Transverse colon (tissue), 4 donors: ENCODE measurements at regions not wholly inside any gene's neighbourhood (a gene's known extent, or its start where the extent isn't known, plus 50 kb on each side); places are given as distances from the start of the nearest gene placed in this dataset.

ENCODE experiments used
- DNase-seq: peaks from one replicate; pipeline ENCODE4 v3.0.0-alpha.2; 2019
- H3K27ac ChIP-seq, 4 donors: fragments of 200-600 bp; sonication (generic); 2 replicates each; pipeline ENCODE4 v1.5.1; 2016 to 2018; ENCODE audit warnings: inconsistent platforms in 4 of 4
- H3K27me3 ChIP-seq: fragments of 200-600 bp; sonication (generic); 2 replicates; pipeline ENCODE4 v1.5.1; 2017; ENCODE audit warnings: inconsistent platforms
- H3K36me3 ChIP-seq, 4 donors: fragments of 200-600 bp; sonication (generic); 2 replicates each; pipeline ENCODE4 v1.5.1; 2017 to 2019; ENCODE audit warnings: inconsistent platforms in 4 of 4
- H3K4me1 ChIP-seq, 4 donors: fragments of 200-600 bp; sonication (generic); 2 replicates each; pipeline ENCODE4 v1.5.1; 2017 to 2020; ENCODE audit warnings: inconsistent platforms in 4 of 4
- H3K4me3 ChIP-seq, 4 donors: fragments of 200-600 bp; sonication (generic); 1 replicate in 1 of 4; 2 replicates in 3 of 4; pipeline versions ENCODE4 v1.5.1 to v1.6.1; 2017 to 2019; ENCODE audit warnings: inconsistent platforms in 4 of 4
- H3K9me3 ChIP-seq, 2 donors: fragments of 200-600 bp; sonication (generic); 2 replicates each; pipeline ENCODE4 v1.5.1; 2017 to 2019; ENCODE audit warnings: inconsistent platforms in 2 of 2
- CTCF ChIP-seq, 5 experiments: fragments of 200-600 bp in 3 of 5; fragments of 450-650 bp in 2 of 5; sonication (generic) in 3 of 5; IDR thresholded peaks; 1 replicate in 2 of 5; 2 replicates in 3 of 5; pipeline ENCODE4 v1.5.1; 2016 to 2017; ENCODE audit warnings: antibody characterized with exemption in 5 of 5, inconsistent platforms in 3 of 5, mild to moderate bottlenecking in 2 of 5, moderate library complexity in 1 of 5
- EP300 ChIP-seq: sonication (generic); formaldehyde crosslinking; IDR thresholded peaks from one replicate; pipeline ENCODE4 v1.6.1; 2017; ENCODE audit warnings: antibody characterized with exemption, low read depth
- POLR2A ChIP-seq: fragments of 450-650 bp; IDR thresholded peaks from one replicate; pipeline ENCODE4 v1.6.1; 2016; ENCODE audit warnings: antibody characterized with exemption, mild to moderate bottlenecking, moderate library complexity
- POLR2AphosphoS5 ChIP-seq, 3 donors: sonication (generic); formaldehyde crosslinking; IDR thresholded peaks; one replicate each; pipeline ENCODE4 v1.6.1; 2016; ENCODE audit warnings: antibody characterized with exemption in 3 of 3
- WGBS, 2 donors: methylation state at CpG; one replicate each; pipeline ENCODE4 v1.1.5; 2018; ENCODE audit warnings: low coverage in 1 of 2; 5-methylcytosine and 5-hydroxymethylcytosine counted together
- in situ Hi-C, 4 donors: fragments of 200-750 bp; cut with MboI; loops; one replicate each; pipeline versions ENCODE4 v1.15.0 to v1.15.1; 2017; ENCODE audit warnings: low sequenced_read_pairs in 3 of 4, low pct_ligation_motif_present in 1 of 4, low pct_unique_long_range_greater_than_20kb in 1 of 4
- intact Hi-C: fragments of 100-400 bp; cut with DNase I; formaldehyde crosslinking; loops from one replicate; pipeline ENCODE4 v1.15.1; 2023; ENCODE audit warnings: low total_unique reads

GRCh38 chr4:100970414-100970813 lies 376.9 kb downstream of the PPP3CA start:
- 92 to 93% methylated on average over 3 of the region's 3 CpGs for WGBS, 2 donors
- Histone ChIP-seq H3K36me3 (no peaks in the 10 kb centered on the region), H3K4me3 (no peak overlapping the region), H3K4me1 (no peaks in the 10 kb centered on the region), H3K27ac (no peak overlapping the region), H3K9me3 (no peaks in the 10 kb centered on the region), H3K27me3 (no peaks in the 10 kb centered on the region)
- in situ Hi-C loops (no loop called here), intact Hi-C loops (no loop called here)
- no peak for TF ChIP-seq POLR2AphosphoS5 (IDR thresholded peaks at IDR 0.05)
- TF ChIP-seq POLR2A, result no peak
- TF ChIP-seq CTCF (IDR thresholded peaks at IDR 0.05), result no peak
- TF ChIP-seq EP300, result no peak
- DNase-seq, result no peak

GRCh38 chr4:100969925-100970324 lies 377.4 kb downstream of the PPP3CA start:
- Histone ChIP-seq H3K9me3 (no peaks in the 10 kb centered on the region), H3K4me3 (no peak overlapping the region), H3K27ac (no peak overlapping the region), H3K36me3 (no peaks in the 10 kb centered on the region), H3K27me3 (no peaks in the 10 kb centered on the region), H3K4me1 (no peaks in the 10 kb centered on the region)
- in situ Hi-C loops (no loop called here), intact Hi-C loops (no loop called here)
- no peak for DNase-seq
- no peak for TF ChIP-seq POLR2AphosphoS5 (IDR thresholded peaks at IDR 0.05)
- TF ChIP-seq EP300, result no peak
- TF ChIP-seq POLR2A, result no peak
- no peak for TF ChIP-seq CTCF (IDR thresholded peaks at IDR 0.05)

- DNase-seq, result no peak
- WGBS, 2 donors, result 79 to 88% methylated on average over 2 of the region's 2 CpGs
- Histone ChIP-seq H3K27me3 (no peaks in the 10 kb centered on the region), H3K4me3 (no peak overlapping the region), H3K36me3 (no peaks in the 10 kb centered on the region), H3K9me3 (no peaks in the 10 kb centered on the region), H3K4me1 (no peaks in the 10 kb centered on the region), H3K27ac (no peak overlapping the region)
- intact Hi-C loops (no loop called here), in situ Hi-C loops (no loop called here)
- no peak for TF ChIP-seq POLR2A
Observed at GRCh38 chr4:100968046-100968445, 379.3 kb downstream of the PPP3CA start.

- Histone ChIP-seq H3K27ac (no peak overlapping the region), H3K4me1 (no peaks in the 10 kb centered on the region), H3K9me3 (no peaks in the 10 kb centered on the region), H3K36me3 (no peaks in the 10 kb centered on the region), H3K4me3 (no peak overlapping the region), H3K27me3 (no peaks in the 10 kb centered on the region)
- intact Hi-C loops, result no loop called here
- DNase-seq, result no peak
- WGBS, 2 donors, result 80 to 81% methylated on average over 1 of the region's 1 CpG
- in situ Hi-C loops, result no loop called here
- no peak for TF ChIP-seq POLR2A
- TF ChIP-seq CTCF (IDR thresholded peaks at IDR 0.05), result no peak
- TF ChIP-seq EP300, result no peak
- no peak for TF ChIP-seq POLR2AphosphoS5 (IDR thresholded peaks at IDR 0.05)
Observed at GRCh38 chr4:100963627-100964026, 383.7 kb downstream of the PPP3CA start.

- no peaks in the 10 kb centered on the region for H3K27me3 ChIP-seq
- DNase-seq, result no peak
- no peaks in the 10 kb centered on the region for H3K9me3 ChIP-seq
- H3K4me1 ChIP-seq, result no peaks in the 10 kb centered on the region
- H3K27ac ChIP-seq, result no peak overlapping the region
- TF ChIP-seq POLR2A, result no peak
- TF ChIP-seq CTCF (IDR thresholded peaks at IDR 0.05), result no peak
- no peak for TF ChIP-seq POLR2AphosphoS5 (IDR thresholded peaks at IDR 0.05)
- no peak for TF ChIP-seq EP300
- intact Hi-C loops (no loop called here), in situ Hi-C loops (no loop called here)
- no peak overlapping the region for H3K4me3 ChIP-seq
- no peaks in the 10 kb centered on the region for H3K36me3 ChIP-seq
Observed at GRCh38 chr4:100962698-100963097, 384.6 kb downstream of the PPP3CA start.
